IMR-90 (cell line): ENCODE measurements at regions not wholly inside any gene's neighbourhood (a gene's known extent, or its start where the extent isn't known, plus 50 kb on each side); places are given as distances from the start of the nearest gene placed in this dataset.

Source experiments
- CEBPB ChIP-seq: IDR thresholded peaks from 2 replicates; pipeline ENCODE4 v1.6.1; 2012; ENCODE audit warnings: low read depth, low read length, improper control_type of control experiment
- MXI1 ChIP-seq: IDR thresholded peaks from 2 replicates; pipeline ENCODE4 v1.6.1; 2012; ENCODE audit warnings: low read depth, mild to moderate bottlenecking, low read length, moderate library complexity, borderline replicate concordance
- POLR2A ChIP-seq: IDR thresholded peaks from 2 replicates; pipeline ENCODE4 v1.6.1; 2012; ENCODE audit warnings: mild to moderate bottlenecking, low read depth, low read length
- RAD21 ChIP-seq: IDR thresholded peaks from 2 replicates; pipeline ENCODE4 v1.6.1; 2012; ENCODE audit warnings: low read length, improper control_type of control experiment
- TF ChIP-seq, protein P1 (sequence below): conservative IDR thresholded peaks from 2 replicates; pipeline ENCODE4 v1.5.1; 2012; ENCODE audit warnings: mild to moderate bottlenecking, low read depth, low read length, improper control_type of control experiment

DNA sequence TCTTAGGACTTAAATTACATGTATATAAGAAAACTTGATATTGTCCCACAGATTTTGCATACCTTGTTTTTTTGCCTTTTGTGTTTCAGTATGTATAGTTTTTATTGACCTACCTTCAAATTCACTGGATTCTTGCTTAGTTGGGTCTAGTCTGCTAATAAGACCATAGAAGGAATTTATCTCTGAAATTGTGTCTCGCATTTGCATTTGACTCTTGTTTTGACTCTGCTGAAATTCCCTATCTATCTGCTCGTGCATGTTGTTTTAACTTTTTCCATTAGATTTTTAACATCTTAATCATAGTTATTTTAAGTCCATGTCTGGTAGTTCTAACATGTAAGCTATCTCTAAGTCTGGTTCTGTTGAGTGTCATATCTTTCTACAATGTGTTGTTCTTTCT, 163.9 kb downstream of the SCP2D1 start:
- TF ChIP-seq RAD21: no peak
- TF ChIP-seq, protein P1, sequence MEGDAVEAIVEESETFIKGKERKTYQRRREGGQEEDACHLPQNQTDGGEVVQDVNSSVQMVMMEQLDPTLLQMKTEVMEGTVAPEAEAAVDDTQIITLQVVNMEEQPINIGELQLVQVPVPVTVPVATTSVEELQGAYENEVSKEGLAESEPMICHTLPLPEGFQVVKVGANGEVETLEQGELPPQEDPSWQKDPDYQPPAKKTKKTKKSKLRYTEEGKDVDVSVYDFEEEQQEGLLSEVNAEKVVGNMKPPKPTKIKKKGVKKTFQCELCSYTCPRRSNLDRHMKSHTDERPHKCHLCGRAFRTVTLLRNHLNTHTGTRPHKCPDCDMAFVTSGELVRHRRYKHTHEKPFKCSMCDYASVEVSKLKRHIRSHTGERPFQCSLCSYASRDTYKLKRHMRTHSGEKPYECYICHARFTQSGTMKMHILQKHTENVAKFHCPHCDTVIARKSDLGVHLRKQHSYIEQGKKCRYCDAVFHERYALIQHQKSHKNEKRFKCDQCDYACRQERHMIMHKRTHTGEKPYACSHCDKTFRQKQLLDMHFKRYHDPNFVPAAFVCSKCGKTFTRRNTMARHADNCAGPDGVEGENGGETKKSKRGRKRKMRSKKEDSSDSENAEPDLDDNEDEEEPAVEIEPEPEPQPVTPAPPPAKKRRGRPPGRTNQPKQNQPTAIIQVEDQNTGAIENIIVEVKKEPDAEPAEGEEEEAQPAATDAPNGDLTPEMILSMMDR: no peak
- TF ChIP-seq MXI1: no peak
- no peak for TF ChIP-seq POLR2A
- no peak for TF ChIP-seq CEBPB
